GM18873 (cell line): ENCODE measurements at regions not wholly inside any gene's neighbourhood (a gene's known extent, or its start where the extent isn't known, plus 50 kb on each side); places are given as distances from the start of the nearest gene placed in this dataset.

Experiments
- ATAC-seq: cut with Tn5 transposase; IDR thresholded peaks from one replicate; pipeline ENCODE4 v1.9.1; 2021; ENCODE audit warnings: mild to moderate bottlenecking, moderate library complexity, moderate number of reproducible peaks; ENCODE audit not compliant: unreplicated experiment, low FRiP score

GRCh38 chr18:26705757-26706156 lies 157.4 kb upstream of the KCTD1 start:
- ATAC-seq, result no peak

DNA sequence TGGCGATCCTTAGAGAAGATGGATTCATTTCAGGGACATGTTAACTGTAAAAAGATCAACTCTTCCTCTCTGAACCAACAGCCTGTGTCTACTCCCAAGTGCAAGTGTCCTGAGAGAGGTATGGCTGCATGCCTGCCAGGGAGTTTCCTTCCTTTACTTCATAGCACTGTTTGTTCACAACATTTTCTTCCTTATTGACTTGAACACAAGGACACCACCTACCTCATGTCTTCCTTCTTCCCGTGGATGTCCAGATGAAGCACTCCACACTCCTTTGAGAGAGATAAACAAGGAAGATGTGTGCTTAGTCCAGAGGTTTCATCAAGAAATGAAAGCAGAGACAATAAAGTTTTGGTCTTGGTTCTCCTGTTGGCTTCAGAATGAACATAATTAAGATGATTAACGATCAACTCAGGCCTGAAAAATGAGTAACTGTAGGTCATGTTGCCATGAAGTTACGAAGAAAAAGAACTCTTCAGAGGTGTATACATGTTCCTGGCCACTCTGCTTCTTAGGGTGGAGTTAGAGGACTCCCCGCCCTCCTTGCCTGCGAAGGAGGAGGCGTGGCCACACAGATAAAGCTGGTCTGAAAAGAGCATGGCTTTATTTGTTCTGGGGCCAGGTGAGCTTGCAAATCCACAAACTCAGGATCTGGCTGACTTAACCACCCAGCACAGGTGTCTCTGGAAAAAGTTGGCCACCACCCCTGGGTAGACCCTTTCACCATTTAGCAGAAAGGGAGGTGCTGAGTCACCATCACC lies 155.0 kb upstream of the KCTD1 start:
- ATAC-seq, result no peak

GRCh38 chr18:26702086-26702485 lies 153.7 kb upstream of the KCTD1 start:
- no peak for ATAC-seq

DNA sequence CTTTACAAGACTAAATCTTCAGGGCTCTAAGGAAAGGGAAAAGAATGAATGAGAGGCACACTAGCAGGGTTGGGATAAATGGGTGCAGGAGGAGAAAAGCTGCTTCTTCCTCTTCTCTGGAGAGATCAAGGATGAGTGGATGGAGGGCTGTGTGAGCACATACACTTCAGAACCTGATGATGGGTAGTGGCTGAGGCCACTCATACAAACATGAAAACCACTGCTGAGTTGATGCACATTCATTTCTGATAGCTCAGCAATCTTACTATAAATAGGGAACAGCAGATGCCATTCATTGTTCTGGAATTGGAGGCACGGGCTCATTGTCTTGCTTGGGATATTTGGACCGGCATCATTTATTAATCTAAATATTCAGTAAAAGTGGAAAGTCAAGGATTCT lies 152.4 kb upstream of the KCTD1 start:
- ATAC-seq, result no peak

GRCh38 chr18:26700201-26700600 lies 151.8 kb upstream of the KCTD1 start:
- ATAC-seq, result no peak

GRCh38 chr18:26697186-26697884 lies 149.0 kb upstream of the KCTD1 start:
- no peak for ATAC-seq

GRCh38 chr18:26696786-26697185 lies 148.4 kb upstream of the KCTD1 start:
- no peak for ATAC-seq

DNA sequence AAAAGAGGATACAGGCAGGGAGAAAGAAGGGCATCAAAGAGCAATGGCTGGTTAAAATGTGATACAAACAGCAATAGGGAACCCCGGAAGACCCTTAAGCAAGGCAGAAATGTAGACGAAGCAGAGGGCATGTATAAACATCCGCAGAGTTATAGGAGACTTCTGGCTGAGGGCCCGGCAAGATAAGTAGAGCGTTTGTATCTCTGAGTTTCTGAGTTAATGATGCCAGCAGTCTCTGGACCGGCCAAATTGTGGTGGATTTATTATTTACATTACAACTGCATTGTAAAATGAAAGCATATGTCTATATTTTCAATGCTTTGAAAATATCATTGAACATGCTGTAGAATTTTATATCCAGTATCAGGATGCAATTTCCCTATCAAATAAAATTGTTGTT lies 148.0 kb upstream of the KCTD1 start:
- no peak for ATAC-seq

DNA sequence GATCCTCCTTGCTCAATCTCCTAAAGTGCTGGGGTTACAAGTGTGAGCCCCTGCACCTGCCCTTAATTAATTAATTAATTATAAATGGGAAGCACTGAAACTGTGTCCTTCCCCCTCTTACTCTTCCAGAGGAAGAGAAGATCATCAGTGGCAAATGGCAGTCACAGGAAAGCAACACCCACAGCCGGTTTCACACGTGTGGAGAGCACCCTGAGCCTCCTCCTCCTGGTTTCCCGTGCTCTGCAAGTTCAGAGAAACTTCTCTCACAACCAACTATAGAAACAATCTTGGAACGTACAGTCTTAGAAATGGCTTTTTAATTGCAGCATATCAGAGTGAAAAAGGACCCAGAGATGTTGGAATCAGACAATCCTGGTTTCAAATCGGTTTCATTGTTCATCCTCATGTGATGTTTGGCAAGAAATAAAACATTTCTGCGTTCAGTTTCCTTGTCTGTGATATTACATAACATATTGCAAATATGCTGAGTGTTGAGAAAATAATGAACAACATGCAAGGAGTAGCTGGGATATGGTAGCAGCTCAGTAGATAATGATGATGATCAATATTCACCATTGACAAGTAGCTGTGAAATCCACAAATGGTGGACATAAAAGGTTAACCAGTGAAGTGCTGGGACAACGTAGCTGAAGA lies 141.0 kb upstream of the KCTD1 start:
- ATAC-seq, result no peak

- no peak for ATAC-seq
Measured at GRCh38 chr18:26686532-26686931, 138.2 kb upstream of the KCTD1 start.

GRCh38 chr18:26685438-26686157 lies 137.2 kb upstream of the KCTD1 start:
- no peak for ATAC-seq

GRCh38 chr18:26677957-26678356 lies 129.6 kb upstream of the KCTD1 start:
- ATAC-seq, result no peak

DNA sequence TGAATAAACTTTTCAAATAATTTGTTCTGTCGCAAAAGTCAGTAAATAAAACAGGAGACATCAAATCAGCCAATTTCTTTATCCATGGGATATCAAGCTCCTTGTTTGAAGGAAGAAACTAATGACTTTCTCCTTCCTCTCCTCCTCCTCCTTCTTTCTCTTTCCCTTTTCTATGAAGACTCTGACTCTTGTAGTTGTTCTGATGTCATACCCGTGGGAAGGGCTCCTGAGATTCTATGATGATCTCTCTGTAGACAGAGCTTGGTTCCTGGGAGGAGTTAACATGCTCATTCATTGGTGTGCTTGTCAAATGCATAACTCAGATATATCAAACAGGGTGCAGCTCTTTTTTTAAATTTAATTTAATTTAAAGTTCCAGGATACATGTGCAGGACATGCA lies 118.7 kb upstream of the KCTD1 start:
- ATAC-seq, result no peak

- ATAC-seq, result no peak
Measured at GRCh38 chr18:26662996-26663395, 114.6 kb upstream of the KCTD1 start.

DNA sequence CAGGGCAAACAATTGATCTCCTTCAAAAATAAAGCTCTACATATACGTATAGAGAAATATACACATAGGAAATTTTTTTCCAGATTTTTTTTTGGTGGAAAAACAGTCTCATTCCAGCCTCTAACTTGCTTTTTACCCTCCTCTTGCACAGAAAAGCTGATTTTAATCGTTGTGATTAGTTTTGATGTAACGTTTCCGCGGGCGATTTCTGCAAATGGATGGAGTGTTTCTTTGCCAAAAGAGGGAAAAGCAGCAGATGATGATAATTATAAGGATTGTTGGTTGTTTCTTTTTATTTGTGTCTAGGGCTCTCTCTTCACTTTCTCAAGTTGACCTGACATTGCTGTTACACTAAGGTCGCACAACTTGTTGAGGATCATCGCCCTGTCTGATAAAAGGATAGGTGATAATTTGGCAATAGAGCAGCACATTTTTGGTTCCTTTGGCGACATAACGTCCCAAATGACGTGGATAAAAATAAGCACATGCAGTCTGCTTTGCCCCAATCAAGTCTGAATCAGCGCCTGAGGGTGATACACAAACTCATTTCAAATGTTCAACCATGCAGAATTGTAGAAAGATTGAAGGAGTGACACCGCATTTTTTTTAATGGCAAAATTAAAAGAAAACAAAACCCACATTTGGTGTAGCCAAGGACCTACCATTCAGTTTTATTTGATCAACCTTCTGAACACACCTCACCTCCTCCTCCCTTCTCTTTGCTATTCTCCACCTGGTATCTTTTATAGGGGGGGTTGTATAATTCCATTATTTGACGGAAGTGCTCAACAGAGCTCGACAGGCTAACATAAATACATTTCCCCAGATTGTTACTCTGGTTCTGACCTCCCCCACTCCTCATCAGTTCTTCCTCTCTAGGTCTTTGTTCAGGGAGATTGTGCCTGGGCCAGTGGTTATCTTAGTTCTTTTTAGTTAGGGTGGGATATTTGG lies 109.6 kb upstream of the KCTD1 start:
- no peak for ATAC-seq

GRCh38 chr18:26656944-26657536 lies 108.7 kb upstream of the KCTD1 start:
- ATAC-seq, result no peak

DNA sequence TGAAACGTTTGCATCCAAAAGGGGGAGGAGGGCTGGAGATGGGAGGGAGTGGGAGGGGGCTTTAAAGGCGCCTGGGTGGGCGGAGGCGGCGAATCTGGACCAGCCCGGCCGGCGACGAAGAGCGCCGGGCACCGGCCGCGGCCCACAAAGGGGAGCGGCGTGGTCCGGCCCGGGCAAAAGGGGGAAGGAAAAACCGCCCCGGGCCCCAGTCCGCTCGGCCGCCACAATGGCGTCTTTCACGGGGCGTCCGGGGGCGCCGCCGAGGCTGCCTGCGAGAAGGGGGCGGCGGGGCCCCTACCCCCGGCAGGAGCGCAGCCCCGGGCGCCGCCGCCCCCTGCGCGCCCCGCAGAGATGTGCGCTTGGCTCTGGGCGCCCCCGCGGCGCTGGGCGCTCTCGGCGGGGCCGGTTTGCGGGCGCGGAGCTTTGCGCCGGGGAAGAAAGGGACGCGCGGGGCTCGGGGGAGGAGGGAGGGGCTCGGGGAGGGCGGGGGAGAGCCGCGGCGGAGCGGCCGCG lies 108.1 kb upstream of the KCTD1 start:
- ATAC-seq, result no peak

GRCh38 chr18:26655525-26656430 lies 107.4 kb upstream of the KCTD1 start:
- ATAC-seq, result no peak
